ENCODE measurements at regions not wholly inside any gene's neighbourhood (a gene's known extent, or its start where the extent isn't known, plus 50 kb on each side); places are given as distances from the start of the nearest gene placed in this dataset.

- TF ChIP-seq POLR2A (IDR thresholded peaks at IDR 0.05) (no peak), CTCF (IDR thresholded peaks at IDR 0.05) (no peak)
- WGBS, 2 donors: 87 to 91% methylated on average over 15 to 17 of the region's 17 CpGs
- no peaks in the 10 kb centered on the region for H3K36me3 ChIP-seq
- H3K4me1 ChIP-seq: peaks cover 0 to 36% (median 16%) of the 10 kb centered on the region in 3 donors
- H3K27ac ChIP-seq: peak overlapping the region in 3 of 4 donors; percentile 67 to 85 (median 79)
- no peak overlapping the region for H3K4me3 ChIP-seq
- DNase-seq: no peak
- no peaks in the 10 kb centered on the region for H3K27me3 ChIP-seq
- intact Hi-C loops (cut with DNase I): no loop called here
- no peaks in the 10 kb centered on the region for H3K9me3 ChIP-seq
These were observed 109.2 kb upstream of the PTPN1 start for GRCh38 chr20:50400705-50401586.

- intact Hi-C loops (cut with DNase I): no loop called here
- peak overlapping the region in 2 of 4 donors; percentile 44 to 79 for H3K27ac ChIP-seq
- no peak for TF ChIP-seq CTCF (IDR thresholded peaks at IDR 0.05)
- no peak for TF ChIP-seq POLR2A (IDR thresholded peaks at IDR 0.05)
- H3K36me3 ChIP-seq: no peaks in the 10 kb centered on the region
- 90 to 91% methylated on average over 8 to 9 of the region's 9 CpGs for WGBS, 2 donors
- DNase-seq: no peak
- peaks cover 0 to 32% (median 16%) of the 10 kb centered on the region in 3 donors for H3K4me1 ChIP-seq
- H3K4me3 ChIP-seq: no peak overlapping the region
- no peaks in the 10 kb centered on the region for H3K27me3 ChIP-seq
- no peaks in the 10 kb centered on the region for H3K9me3 ChIP-seq
These were observed 108.4 kb upstream of the PTPN1 start for GRCh38 chr20:50401587-50402418.

GRCh38 chr20:50403565-50404418 lies 106.4 kb upstream of the PTPN1 start:
- peaks cover 0 to 29% (median 14%) of the 10 kb centered on the region in 3 donors for H3K4me1 ChIP-seq
- no peak for DNase-seq
- H3K27ac ChIP-seq: peak overlapping the region in 2 of 4 donors; percentile 45 to 60
- no peak overlapping the region for H3K4me3 ChIP-seq
- TF ChIP-seq POLR2A (IDR thresholded peaks at IDR 0.05): no peak
- no peak for TF ChIP-seq CTCF (IDR thresholded peaks at IDR 0.05)
- H3K27me3 ChIP-seq: no peaks in the 10 kb centered on the region
- intact Hi-C loops (cut with DNase I): no loop called here
- H3K9me3 ChIP-seq: no peaks in the 10 kb centered on the region
- H3K36me3 ChIP-seq: no peaks in the 10 kb centered on the region
- WGBS, 2 donors: 75 to 80% methylated on average over 7 to 11 of the region's 13 CpGs

GRCh38 chr20:50404419-50405234 lies 105.6 kb upstream of the PTPN1 start:
- 81 to 88% methylated on average over 9 of the region's 9 CpGs for WGBS, 2 donors
- H3K27ac ChIP-seq: peak overlapping the region in 1 of 4 donors; percentile 45
- H3K9me3 ChIP-seq: no peaks in the 10 kb centered on the region
- DNase-seq: no peak
- intact Hi-C loops (cut with DNase I): no loop called here
- H3K36me3 ChIP-seq: no peaks in the 10 kb centered on the region
- H3K27me3 ChIP-seq: no peaks in the 10 kb centered on the region
- peaks cover 0 to 27% (median 10%) of the 10 kb centered on the region in 3 donors for H3K4me1 ChIP-seq
- no peak overlapping the region for H3K4me3 ChIP-seq
- TF ChIP-seq CTCF (IDR thresholded peaks at IDR 0.05) (no peak), POLR2A (IDR thresholded peaks at IDR 0.05) (no peak)
